Gastrocnemius medialis (tissue), 4 donors: ENCODE measurements at regions not wholly inside any gene's neighbourhood (a gene's known extent, or its start where the extent isn't known, plus 50 kb on each side); places are given as distances from the start of the nearest gene placed in this dataset.

Experiments used
- ATAC-seq, 2 donors: fragments of 150-250 bp; one replicate each; pipeline ENCODE4 v1.9.1; 2016
- DNase-seq, 2 donors: peaks; one replicate each; pipeline ENCODE4 v3.0.0-alpha.2; 2019
- H3K27ac ChIP-seq, 4 donors: fragments of 200-600 bp; sonication (generic); 1 replicate in 1 of 4; 2 replicates in 3 of 4; pipeline ENCODE4 v1.5.1; 2016 to 2018; ENCODE audit warnings: mild to moderate bottlenecking in 2 of 4, moderate library complexity in 1 of 4
- H3K27me3 ChIP-seq, 3 donors: fragments of 200-600 bp; sonication (generic) in 2 of 3; 1 replicate in 1 of 3; 2 replicates in 2 of 3; pipeline versions ENCODE4 v1.5.1 to v1.6.0; 2016 to 2019; ENCODE audit warnings: mild to moderate bottlenecking in 1 of 3, moderate library complexity in 1 of 3
- H3K36me3 ChIP-seq, 2 donors: fragments of 200-600 bp; sonication (generic) in 1 of 2; one replicate each; pipeline ENCODE4 v1.5.1; 2017 to 2018
- H3K4me1 ChIP-seq, 2 donors: fragments of 200-600 bp; sonication (generic) in 1 of 2; one replicate each; pipeline ENCODE4 v1.5.1; 2016 to 2017; ENCODE audit warnings: mild to moderate bottlenecking in 2 of 2
- H3K4me3 ChIP-seq, 4 donors: fragments of 200-600 bp; sonication (generic) in 3 of 4; 1 replicate in 1 of 4; 2 replicates in 3 of 4; pipeline ENCODE4 v1.5.1; 2016 to 2019; ENCODE audit warnings: mild to moderate bottlenecking in 2 of 4
- H3K9me3 ChIP-seq, 3 donors: fragments of 200-600 bp; sonication (generic) in 2 of 3; 1 replicate in 1 of 3; 2 replicates in 2 of 3; pipeline ENCODE4 v1.5.1; 2016 to 2019
- CTCF ChIP-seq, 5 experiments: fragments of 450-650 bp in 3 of 5; fragments of 200-600 bp in 2 of 5; sonication (generic) in 2 of 5; IDR thresholded peaks in 4 of 5; conservative IDR thresholded peaks in 1 of 5; 1 replicate in 4 of 5; 2 replicates in 1 of 5; pipeline ENCODE4 v1.5.1; 2016 to 2019; ENCODE audit warnings: antibody characterized with exemption in 5 of 5, mild to moderate bottlenecking in 3 of 5, moderate library complexity in 3 of 5
- POLR2A ChIP-seq, 2 donors: fragments of 450-650 bp; IDR thresholded peaks; one replicate each; pipeline ENCODE4 v1.6.1; 2017; ENCODE audit warnings: antibody characterized with exemption in 2 of 2, mild to moderate bottlenecking in 2 of 2, moderate library complexity in 2 of 2
- in situ Hi-C, 4 donors: fragments of 200-750 bp; cut with MboI; loops; one replicate each; pipeline versions ENCODE4 v1.15.0 to v1.8.0; 2017; ENCODE audit warnings: low sequenced_read_pairs in 4 of 4
- intact Hi-C: fragments of 100-400 bp; cut with DNase I; formaldehyde crosslinking; loops from one replicate; pipeline ENCODE4 v1.15.1; 2023; ENCODE audit warnings: low total_unique reads

- TF ChIP-seq POLR2A (IDR thresholded peaks at IDR 0.05) (no peak), CTCF (IDR thresholded peaks at IDR 0.05 in 4 of 5, conservative IDR thresholded peaks at IDR 0.05 in 1 of 5) (no peak)
- Histone ChIP-seq H3K27ac (no peak overlapping the region), H3K36me3 (no peaks in the 10 kb centered on the region), H3K27me3 (no peaks in the 10 kb centered on the region), H3K9me3 (no peaks in the 10 kb centered on the region), H3K4me1 (no peaks in the 10 kb centered on the region), H3K4me3 (no peak overlapping the region)
- no peak for DNase-seq
- intact Hi-C loops: no loop called here
- ATAC-seq: no peak
- in situ Hi-C loops: no loop called here
Measured at GRCh38 chr16:54816471-54816870, 114.2 kb upstream of the IRX5 start.

GRCh38 chr16:54815177-54815576, 115.5 kb upstream of the IRX5 start:
- H3K36me3 ChIP-seq: no peaks in the 10 kb centered on the region
- H3K9me3 ChIP-seq: no peaks in the 10 kb centered on the region
- H3K27me3 ChIP-seq: no peaks in the 10 kb centered on the region
- intact Hi-C loops: no loop called here
- H3K27ac ChIP-seq: no peak overlapping the region
- TF ChIP-seq POLR2A (IDR thresholded peaks at IDR 0.05) (no peak), CTCF (IDR thresholded peaks at IDR 0.05 in 4 of 5, conservative IDR thresholded peaks at IDR 0.05 in 1 of 5) (no peak)
- ATAC-seq (no peak), DNase-seq (no peak)
- no peak overlapping the region for H3K4me3 ChIP-seq
- in situ Hi-C loops: no loop called here
- no peaks in the 10 kb centered on the region for H3K4me1 ChIP-seq

- Histone ChIP-seq H3K9me3 (no peaks in the 10 kb centered on the region), H3K4me1 (no peaks in the 10 kb centered on the region), H3K27ac (no peak overlapping the region), H3K4me3 (no peak overlapping the region), H3K36me3 (no peaks in the 10 kb centered on the region), H3K27me3 (no peaks in the 10 kb centered on the region)
- TF ChIP-seq POLR2A (IDR thresholded peaks at IDR 0.05) (no peak), CTCF (IDR thresholded peaks at IDR 0.05 in 4 of 5, conservative IDR thresholded peaks at IDR 0.05 in 1 of 5) (no peak)
- in situ Hi-C loops: no loop called here
- DNase-seq (no peak), ATAC-seq (no peak)
- intact Hi-C loops: no loop called here
Measured at GRCh38 chr16:54813778-54814177, 116.9 kb upstream of the IRX5 start.

- DNase-seq (no peak), ATAC-seq (no peak)
- in situ Hi-C loops (no loop called here), intact Hi-C loops (no loop called here)
- H3K9me3 ChIP-seq: no peaks in the 10 kb centered on the region
- H3K36me3 ChIP-seq: no peaks in the 10 kb centered on the region
- TF ChIP-seq POLR2A (IDR thresholded peaks at IDR 0.05) (no peak), CTCF (IDR thresholded peaks at IDR 0.05 in 4 of 5, conservative IDR thresholded peaks at IDR 0.05 in 1 of 5) (no peak)
- no peak overlapping the region for H3K4me3 ChIP-seq
- H3K4me1 ChIP-seq: no peaks in the 10 kb centered on the region
- no peak overlapping the region for H3K27ac ChIP-seq
- H3K27me3 ChIP-seq: no peaks in the 10 kb centered on the region
Measured at GRCh38 chr16:54812229-54812628, 118.4 kb upstream of the IRX5 start.

- TF ChIP-seq POLR2A (IDR thresholded peaks at IDR 0.05) (no peak), CTCF (IDR thresholded peaks at IDR 0.05 in 4 of 5, conservative IDR thresholded peaks at IDR 0.05 in 1 of 5) (no peak)
- Histone ChIP-seq H3K4me3 (no peak overlapping the region), H3K27ac (no peak overlapping the region), H3K36me3 (no peaks in the 10 kb centered on the region), H3K4me1 (no peaks in the 10 kb centered on the region), H3K9me3 (no peaks in the 10 kb centered on the region), H3K27me3 (no peaks in the 10 kb centered on the region)
- intact Hi-C loops: no loop called here
- ATAC-seq (no peak), DNase-seq (no peak)
- in situ Hi-C loops: no loop called here
Measured at GRCh38 chr16:54808890-54809289, 121.8 kb upstream of the IRX5 start.
